ENCODE measurements at regions not wholly inside any gene's neighbourhood (a gene's known extent, or its start where the extent isn't known, plus 50 kb on each side); places are given as distances from the start of the nearest gene placed in this dataset.
A peak's percentile ranks its signal among the peaks of the same experiment; 100 is the strongest.

GRCh38 chr1:115893545-115893944 is 52.6 kb upstream of the NHLH2 start:
- DNase-seq: no peak

- DNase-seq: no peak
Observed at GRCh38 chr1:115898020-115898419, 57.1 kb upstream of the NHLH2 start.

- DNase-seq: no peak
Observed at GRCh38 chr1:115900856-115901255, 59.9 kb upstream of the NHLH2 start.

GRCh38 chr1:115906627-115907026 is 65.7 kb upstream of the NHLH2 start:
- no peak for DNase-seq

- no peak for DNase-seq
Observed at GRCh38 chr1:115907092-115907491, 66.2 kb upstream of the NHLH2 start.

GRCh38 chr1:115908565-115909274 is 67.6 kb upstream of the SLC22A15 start:
- DNase-seq: no peak

GRCh38 chr1:115910231-115910630 is 66.1 kb upstream of the SLC22A15 start:
- DNase-seq: no peak

- no peak for DNase-seq
Observed at GRCh38 chr1:115911294-115911693, 65.0 kb upstream of the SLC22A15 start.

GRCh38 chr1:115912116-115912515 is 64.2 kb upstream of the SLC22A15 start:
- DNase-seq: no peak

GRCh38 chr1:115922801-115923200 is 53.5 kb upstream of the SLC22A15 start:
- no peak for DNase-seq

- peak; percentile 20 for DNase-seq
Observed at GRCh38 chr1:115924770-115925169, 51.5 kb upstream of the SLC22A15 start.

- no peak for DNase-seq
Observed at GRCh38 chr1:115925467-115925866, 50.8 kb upstream of the SLC22A15 start.
